Activated B cell treated with CpG ODN at 0.5 μM for 24 hours (primary cell): ENCODE measurements at regions not wholly inside any gene's neighbourhood (a gene's known extent, or its start where the extent isn't known, plus 50 kb on each side); places are given as distances from the start of the nearest gene placed in this dataset.

ENCODE experiments used
- ATAC-seq: fragments of 200-7000 bp; cut with Tn5 transposase; one replicate; pipeline ENCODE4 v1.10.0; 2021; ENCODE audit warnings: low read depth, mild to moderate bottlenecking, moderate library complexity
- CTCF ChIA-PET: fragments of 350-600 bp; sonication (Branson Sonifier 250); formaldehyde crosslinking; loops from one replicate; lab custom pipeline; 2021; ENCODE audit warnings: antibody characterized with exemption; lab: Charles Lee
- POLR2A ChIA-PET: fragments of 350-600 bp; sonication (Branson Sonifier 250); formaldehyde crosslinking; loops from one replicate; lab custom pipeline; 2021; ENCODE audit warnings: antibody characterized with exemption; lab: Charles Lee
- DNase-seq: peaks from one replicate; pipeline ENCODE4 v3.0.0; 2022
- H3K27ac Mint-ChIP-seq: one replicate; pipeline ENCODE4 v1.8.0; 2020; ENCODE audit warnings: mixed read lengths
- H3K27me3 Mint-ChIP-seq: one replicate; pipeline ENCODE4 v1.8.0; 2021; ENCODE audit warnings: mixed read lengths
- H3K36me3 Mint-ChIP-seq: one replicate; pipeline ENCODE4 v1.8.0; 2021; ENCODE audit warnings: low read depth, mixed read lengths
- H3K4me1 Mint-ChIP-seq: one replicate; pipeline ENCODE4 v1.8.0; 2021; ENCODE audit warnings: mixed read lengths
- H3K4me3 Mint-ChIP-seq: one replicate; pipeline ENCODE4 v1.8.0; 2020; ENCODE audit warnings: mild to moderate bottlenecking, mixed read lengths
- H3K9me3 Mint-ChIP-seq: one replicate; pipeline ENCODE4 v1.8.0; 2020; ENCODE audit warnings: mixed read lengths
- CTCF ChIP-seq: fragments of 200-600 bp; IDR thresholded peaks from one replicate; pipeline ENCODE4 v1.8.0; 2022; ENCODE audit warnings: antibody characterized with exemption, mild to moderate bottlenecking
- intact Hi-C: fragments of 100-400 bp; cut with micrococcal nuclease; formaldehyde crosslinking; loops from one replicate; pipeline ENCODE4 v1.15.1; 2024

GRCh38 chr11:109112261-109112660, 309.7 kb upstream of the C11orf87 start:
- ChIA-PET POLR2A (no interaction called here), CTCF (no interaction called here)
- Mint-ChIP-seq H3K27ac (no peak overlapping the region), H3K4me1 (no peaks in the 10 kb centered on the region), H3K27me3 (peaks cover 6% of the 10 kb centered on the region), H3K4me3 (no peak overlapping the region), H3K9me3 (no peaks in the 10 kb centered on the region), H3K36me3 (no peaks in the 10 kb centered on the region)
- TF ChIP-seq CTCF = no peak
- no peak for DNase-seq
- intact Hi-C loops = no loop called here
- ATAC-seq = no peak

GRCh38 chr11:109112821-109113280, 309.1 kb upstream of the C11orf87 start:
- CTCF ChIA-PET = no interaction called here
- TF ChIP-seq CTCF = no peak
- Mint-ChIP-seq H3K27me3 (peaks cover 6% of the 10 kb centered on the region), H3K27ac (no peak overlapping the region), H3K9me3 (no peaks in the 10 kb centered on the region), H3K36me3 (no peaks in the 10 kb centered on the region), H3K4me1 (no peaks in the 10 kb centered on the region), H3K4me3 (no peak overlapping the region)
- DNase-seq = no peak
- POLR2A ChIA-PET = no interaction called here
- no peak for ATAC-seq
- intact Hi-C loops = no loop called here

DNA sequence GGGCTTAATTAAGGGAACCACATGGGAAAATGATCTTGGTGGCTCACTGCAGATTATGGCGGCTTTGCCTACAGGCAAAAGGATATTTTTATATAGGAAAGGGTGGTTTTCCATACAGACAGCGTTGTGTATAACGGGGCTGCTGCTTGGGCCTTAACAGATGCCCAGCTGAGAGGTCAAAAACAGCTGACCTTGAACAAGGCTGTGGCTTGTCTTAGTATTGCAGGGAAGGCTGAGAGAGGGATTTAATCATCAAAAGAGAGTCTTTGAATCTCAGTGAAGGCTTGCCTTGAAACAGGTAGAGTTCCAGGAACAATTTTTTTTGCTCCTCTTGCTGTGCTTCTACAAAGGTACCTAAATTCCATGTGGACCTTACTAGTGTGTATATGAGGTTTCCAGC, 301.6 kb upstream of the C11orf87 start:
- Mint-ChIP-seq H3K4me1 (no peaks in the 10 kb centered on the region), H3K27me3 (peaks cover 2% of the 10 kb centered on the region), H3K4me3 (no peak overlapping the region), H3K9me3 (no peaks in the 10 kb centered on the region), H3K36me3 (no peaks in the 10 kb centered on the region), H3K27ac (no peak overlapping the region)
- ChIA-PET CTCF (no interaction called here), POLR2A (no interaction called here)
- ATAC-seq (no peak), DNase-seq (no peak)
- TF ChIP-seq CTCF = no peak
- intact Hi-C loops = no loop called here

GRCh38 chr11:109121173-109121932, 300.6 kb upstream of the C11orf87 start:
- Mint-ChIP-seq H3K27ac (no peak overlapping the region), H3K36me3 (no peaks in the 10 kb centered on the region), H3K4me1 (no peaks in the 10 kb centered on the region), H3K9me3 (no peaks in the 10 kb centered on the region), H3K27me3 (peaks cover 2% of the 10 kb centered on the region), H3K4me3 (no peak overlapping the region)
- ChIA-PET CTCF (no interaction called here), POLR2A (no interaction called here)
- intact Hi-C loops = no loop called here
- no peak for TF ChIP-seq CTCF
- DNase-seq (no peak), ATAC-seq (no peak)

DNA sequence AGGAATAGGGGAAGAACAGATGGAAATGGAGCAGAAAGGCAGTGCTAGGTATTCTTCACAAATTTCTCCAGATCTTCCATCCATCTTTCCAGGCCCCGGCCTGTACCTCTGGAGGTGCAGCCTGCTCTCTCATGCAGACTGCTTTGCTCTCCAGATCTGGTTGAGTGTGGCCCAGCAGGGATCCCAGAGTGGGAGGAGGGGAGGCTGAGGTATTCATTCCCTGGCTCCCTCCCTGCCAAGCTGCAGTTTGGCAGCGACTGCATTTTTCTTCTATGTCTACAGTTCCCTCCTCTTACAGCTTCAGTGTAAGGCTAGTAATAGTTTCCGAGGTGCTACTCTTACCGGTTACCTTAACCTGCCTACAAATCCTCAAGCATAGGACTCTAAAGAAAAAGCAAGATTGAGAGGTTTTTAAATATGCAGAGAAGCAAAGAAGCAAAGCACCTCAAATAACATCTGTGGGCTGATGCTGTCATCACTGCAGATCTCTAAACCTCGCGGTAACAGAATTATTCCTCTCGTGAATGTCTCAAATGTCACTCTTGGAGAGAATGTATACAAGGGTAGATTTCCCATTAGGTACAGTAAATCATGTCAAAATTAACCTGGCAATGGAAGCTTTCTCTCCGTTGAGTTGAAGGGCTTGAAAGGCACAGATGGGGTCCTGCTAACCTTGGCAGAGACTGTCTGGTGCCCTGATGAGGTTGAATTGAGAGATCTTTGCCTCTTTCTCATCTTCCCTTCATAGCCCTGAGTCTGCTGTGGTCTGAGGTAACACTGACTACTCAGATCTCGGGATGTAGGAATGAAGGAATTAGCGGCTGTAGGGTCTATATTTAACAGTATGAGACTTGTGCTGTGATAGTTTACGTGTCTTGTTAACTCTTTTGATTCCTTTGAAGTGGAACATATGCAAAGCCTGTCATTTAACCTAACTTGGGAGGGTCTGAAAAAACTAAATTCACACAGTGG, 297.9 kb upstream of the C11orf87 start:
- no peaks in the 10 kb centered on the region for H3K9me3 Mint-ChIP-seq
- no peak overlapping the region for H3K4me3 Mint-ChIP-seq
- no peak for ATAC-seq
- ChIA-PET CTCF (no interaction called here), POLR2A (no interaction called here)
- no peaks in the 10 kb centered on the region for H3K36me3 Mint-ChIP-seq
- intact Hi-C loops = no loop called here
- H3K27me3 Mint-ChIP-seq = peaks cover under 1% of the 10 kb centered on the region
- TF ChIP-seq CTCF = no peak
- no peak overlapping the region for H3K27ac Mint-ChIP-seq
- no peaks in the 10 kb centered on the region for H3K4me1 Mint-ChIP-seq
- DNase-seq = no peak
